OCI-LY1 (cell line): ENCODE measurements at regions not wholly inside any gene's neighbourhood (a gene's known extent, or its start where the extent isn't known, plus 50 kb on each side); places are given as distances from the start of the nearest gene placed in this dataset.

ENCODE experiments used
- EZH2 ChIP-seq: fragments of 200-600 bp; sonication (generic), shearing (Covaris generic); IDR thresholded peaks from 2 replicates; pipeline ENCODE4 v1.8.0; 2017; ENCODE audit warnings: borderline replicate concordance, mixed run types, mild to moderate bottlenecking, antibody characterized with exemption, low read length, moderate library complexity, mixed read lengths
- TF ChIP-seq, protein P1 (sequence below): fragments of 200-600 bp; sonication (generic), shearing (Covaris generic); IDR thresholded peaks from 2 replicates; pipeline ENCODE4 v1.5.1; 2017; ENCODE audit warnings: mild to moderate bottlenecking, antibody characterized with exemption, low read length, moderate library complexity, mixed read lengths

DNA sequence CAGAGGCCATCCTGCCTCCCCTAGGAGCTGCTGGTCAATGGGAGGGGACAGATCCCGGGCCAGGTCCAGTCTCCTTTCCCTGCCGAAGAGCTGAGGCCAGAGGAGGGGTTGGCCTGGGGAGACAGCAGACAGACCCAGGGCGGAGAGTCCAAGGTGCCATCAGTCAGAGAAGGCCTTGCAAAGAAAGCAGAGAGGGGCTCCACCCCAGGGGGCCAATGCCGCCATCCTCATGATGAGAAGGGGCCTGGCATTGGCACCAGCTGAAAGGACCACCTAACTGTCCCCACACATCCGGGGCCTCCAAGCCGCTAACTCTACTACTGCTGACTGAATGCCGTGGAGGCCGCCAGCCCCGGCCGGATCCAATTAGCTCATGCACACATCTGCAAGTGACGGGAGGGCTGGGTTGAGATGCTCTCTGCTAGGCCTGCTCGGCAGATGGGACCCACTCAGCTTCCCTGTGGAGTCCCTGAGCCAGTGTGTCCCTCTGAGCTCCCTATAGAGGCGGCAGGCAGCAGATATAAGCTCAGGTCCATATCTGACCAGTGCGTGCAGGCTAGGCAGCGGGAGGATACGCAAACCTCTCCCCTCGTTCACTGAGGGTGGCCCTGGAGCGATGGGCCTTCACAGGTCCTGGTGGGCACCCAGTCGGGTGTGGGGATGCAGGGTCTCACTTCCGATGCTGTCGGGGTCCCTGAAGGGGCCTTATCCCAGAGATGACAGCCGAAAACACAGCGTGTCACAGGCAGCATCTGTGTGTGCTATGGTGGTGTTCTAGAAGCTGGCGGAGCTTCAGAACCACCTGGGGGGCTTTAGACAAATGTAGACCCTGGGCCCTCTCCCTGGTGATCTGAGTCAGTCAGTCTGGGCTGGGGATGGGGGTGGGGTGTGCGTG, 183.9 kb downstream of the CTTN start:
- TF ChIP-seq, protein P1, sequence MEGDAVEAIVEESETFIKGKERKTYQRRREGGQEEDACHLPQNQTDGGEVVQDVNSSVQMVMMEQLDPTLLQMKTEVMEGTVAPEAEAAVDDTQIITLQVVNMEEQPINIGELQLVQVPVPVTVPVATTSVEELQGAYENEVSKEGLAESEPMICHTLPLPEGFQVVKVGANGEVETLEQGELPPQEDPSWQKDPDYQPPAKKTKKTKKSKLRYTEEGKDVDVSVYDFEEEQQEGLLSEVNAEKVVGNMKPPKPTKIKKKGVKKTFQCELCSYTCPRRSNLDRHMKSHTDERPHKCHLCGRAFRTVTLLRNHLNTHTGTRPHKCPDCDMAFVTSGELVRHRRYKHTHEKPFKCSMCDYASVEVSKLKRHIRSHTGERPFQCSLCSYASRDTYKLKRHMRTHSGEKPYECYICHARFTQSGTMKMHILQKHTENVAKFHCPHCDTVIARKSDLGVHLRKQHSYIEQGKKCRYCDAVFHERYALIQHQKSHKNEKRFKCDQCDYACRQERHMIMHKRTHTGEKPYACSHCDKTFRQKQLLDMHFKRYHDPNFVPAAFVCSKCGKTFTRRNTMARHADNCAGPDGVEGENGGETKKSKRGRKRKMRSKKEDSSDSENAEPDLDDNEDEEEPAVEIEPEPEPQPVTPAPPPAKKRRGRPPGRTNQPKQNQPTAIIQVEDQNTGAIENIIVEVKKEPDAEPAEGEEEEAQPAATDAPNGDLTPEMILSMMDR: no peak
- no peak for TF ChIP-seq EZH2
